ENCODE measurements at regions not wholly inside any gene's neighbourhood (a gene's known extent, or its start where the extent isn't known, plus 50 kb on each side); places are given as distances from the start of the nearest gene placed in this dataset.
A peak's percentile ranks its signal among the peaks of the same experiment; 100 is the strongest.

DNA sequence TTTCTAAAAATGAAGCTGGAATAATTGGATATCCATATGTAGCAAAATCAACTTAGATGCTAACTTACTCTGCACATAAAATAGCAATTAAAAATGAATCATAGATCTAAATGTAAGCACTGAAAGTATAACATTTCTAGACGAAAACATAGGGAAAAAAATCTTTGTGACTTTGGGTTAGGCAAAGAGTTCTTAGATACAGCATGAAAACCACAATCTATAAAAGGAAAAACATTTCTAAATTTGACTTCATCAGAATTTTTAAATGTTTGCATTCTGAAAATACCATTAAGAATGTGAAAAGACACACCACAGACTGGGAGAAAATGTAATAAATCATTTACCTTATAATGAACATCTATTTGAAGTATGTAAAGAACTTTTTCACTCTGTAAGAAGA, 128.8 kb downstream of the APIP start:
- H3K4me1 ChIP-seq (ENCODE audit: control insufficient read depth, insufficient read depth, low read length): peaks cover 7% of the 10 kb centered on the region; the same call in 1 of the 2 replicates
- H3K4me2 ChIP-seq (ENCODE audit: low read depth, low read length): peak overlapping the region; percentile 65
- H3K79me1 ChIP-seq (ENCODE audit: low read depth in 1 of 2, low read length in 2 of 2): no peaks in the 10 kb centered on the region
- in situ Hi-C loops (cut with MboI; ENCODE audit: low sequenced_read_pairs): no loop called here
- no peak overlapping the region for H4K8ac ChIP-seq (ENCODE audit: low read depth in 2 of 2, low read length in 2 of 2)
- no peak overlapping the region for H2AFZ ChIP-seq (replicated peaks; ENCODE audit: low read length, poor library complexity)
- peak overlapping the region; percentile 94; the same call in 1 of the 2 replicates for H2BK20ac ChIP-seq (ENCODE audit: low read depth, low read length)
- no peak overlapping the region for H3K4me3 ChIP-seq (ENCODE audit: insufficient read depth, low read depth, low read length)
- H3K56ac ChIP-seq (ENCODE audit: extremely low read depth, insufficient read depth, low read length): no peak overlapping the region
- no peak for TF ChIP-seq FOS (IDR thresholded peaks at IDR 0.05; ENCODE audit: low read depth, low read length)
- TF ChIP-seq CHD1 (IDR thresholded peaks at IDR 0.05; ENCODE audit: low read depth, low read length): no peak
- no peak for TF ChIP-seq BHLHE40 (IDR thresholded peaks at IDR 0.05; ENCODE audit: low read depth, low read length)
- TF ChIP-seq NFE2L2 (IDR thresholded peaks at IDR 0.05; ENCODE audit: low read depth, low read length): no peak
- TF ChIP-seq CEBPB (IDR thresholded peaks at IDR 0.05; ENCODE audit: low read depth, low read length): no peak
- no peak for TF ChIP-seq RAD21 (IDR thresholded peaks at IDR 0.05; ENCODE audit: low read length)
- no peak for TF ChIP-seq RFX5 (IDR thresholded peaks at IDR 0.05; ENCODE audit: low read depth, low read length)
- TF ChIP-seq, protein P1, sequence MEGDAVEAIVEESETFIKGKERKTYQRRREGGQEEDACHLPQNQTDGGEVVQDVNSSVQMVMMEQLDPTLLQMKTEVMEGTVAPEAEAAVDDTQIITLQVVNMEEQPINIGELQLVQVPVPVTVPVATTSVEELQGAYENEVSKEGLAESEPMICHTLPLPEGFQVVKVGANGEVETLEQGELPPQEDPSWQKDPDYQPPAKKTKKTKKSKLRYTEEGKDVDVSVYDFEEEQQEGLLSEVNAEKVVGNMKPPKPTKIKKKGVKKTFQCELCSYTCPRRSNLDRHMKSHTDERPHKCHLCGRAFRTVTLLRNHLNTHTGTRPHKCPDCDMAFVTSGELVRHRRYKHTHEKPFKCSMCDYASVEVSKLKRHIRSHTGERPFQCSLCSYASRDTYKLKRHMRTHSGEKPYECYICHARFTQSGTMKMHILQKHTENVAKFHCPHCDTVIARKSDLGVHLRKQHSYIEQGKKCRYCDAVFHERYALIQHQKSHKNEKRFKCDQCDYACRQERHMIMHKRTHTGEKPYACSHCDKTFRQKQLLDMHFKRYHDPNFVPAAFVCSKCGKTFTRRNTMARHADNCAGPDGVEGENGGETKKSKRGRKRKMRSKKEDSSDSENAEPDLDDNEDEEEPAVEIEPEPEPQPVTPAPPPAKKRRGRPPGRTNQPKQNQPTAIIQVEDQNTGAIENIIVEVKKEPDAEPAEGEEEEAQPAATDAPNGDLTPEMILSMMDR (conservative IDR thresholded peaks at IDR 0.05; ENCODE audit: low read depth, low read length): no peak
- TF ChIP-seq RCOR1 (IDR thresholded peaks at IDR 0.05; ENCODE audit: insufficient replicate concordance, low read length): no peak
- TF ChIP-seq POLR2A (IDR thresholded peaks at IDR 0.05; ENCODE audit: low read depth, low read length): no peak
- no peak for TF ChIP-seq MAZ (IDR thresholded peaks at IDR 0.05; ENCODE audit: borderline replicate concordance, low read depth, low read length)
- TF ChIP-seq SMC3 (IDR thresholded peaks at IDR 0.05; ENCODE audit: low read depth, low read length): no peak
- TF ChIP-seq, protein P2, sequence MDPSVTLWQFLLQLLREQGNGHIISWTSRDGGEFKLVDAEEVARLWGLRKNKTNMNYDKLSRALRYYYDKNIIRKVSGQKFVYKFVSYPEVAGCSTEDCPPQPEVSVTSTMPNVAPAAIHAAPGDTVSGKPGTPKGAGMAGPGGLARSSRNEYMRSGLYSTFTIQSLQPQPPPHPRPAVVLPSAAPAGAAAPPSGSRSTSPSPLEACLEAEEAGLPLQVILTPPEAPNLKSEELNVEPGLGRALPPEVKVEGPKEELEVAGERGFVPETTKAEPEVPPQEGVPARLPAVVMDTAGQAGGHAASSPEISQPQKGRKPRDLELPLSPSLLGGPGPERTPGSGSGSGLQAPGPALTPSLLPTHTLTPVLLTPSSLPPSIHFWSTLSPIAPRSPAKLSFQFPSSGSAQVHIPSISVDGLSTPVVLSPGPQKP (IDR thresholded peaks at IDR 0.05; ENCODE audit: borderline replicate concordance, low read depth, low read length): no peak
- no peak for TF ChIP-seq MXI1 (IDR thresholded peaks at IDR 0.05; ENCODE audit: borderline replicate concordance, low read depth, low read length)
- no peak for TF ChIP-seq MAFK (IDR thresholded peaks at IDR 0.05; ENCODE audit: low read depth, low read length)
- TF ChIP-seq, protein P3, sequence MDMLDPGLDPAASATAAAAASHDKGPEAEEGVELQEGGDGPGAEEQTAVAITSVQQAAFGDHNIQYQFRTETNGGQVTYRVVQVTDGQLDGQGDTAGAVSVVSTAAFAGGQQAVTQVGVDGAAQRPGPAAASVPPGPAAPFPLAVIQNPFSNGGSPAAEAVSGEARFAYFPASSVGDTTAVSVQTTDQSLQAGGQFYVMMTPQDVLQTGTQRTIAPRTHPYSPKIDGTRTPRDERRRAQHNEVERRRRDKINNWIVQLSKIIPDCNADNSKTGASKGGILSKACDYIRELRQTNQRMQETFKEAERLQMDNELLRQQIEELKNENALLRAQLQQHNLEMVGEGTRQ (IDR thresholded peaks at IDR 0.05; ENCODE audit: low read depth, low read length): no peak
- dilution Hi-C loops (cut with HindIII; ENCODE audit: low sequenced_read_pairs, unreplicated experiment): no loop called here
- peak overlapping the region; percentile 86; the same call in 1 of the 2 replicates for H2BK120ac ChIP-seq (ENCODE audit: low read depth, low read length)
- H2BK15ac ChIP-seq (ENCODE audit: low read depth, low read length): no peak overlapping the region
- no peaks in the 10 kb centered on the region for H3K36me3 ChIP-seq (ENCODE audit: control insufficient read depth, insufficient read depth, low read length)
- H2AK9ac ChIP-seq (replicated peaks; ENCODE audit: low read depth, low read length, poor library complexity): no peak overlapping the region
- H3K23ac ChIP-seq (ENCODE audit: low read depth, low read length): no peak overlapping the region
- peak; percentile 63 for ATAC-seq (ENCODE audit: low read depth)
- peaks cover 4% of the 10 kb centered on the region; the same call in 1 of the 2 replicates for H3K9me1 ChIP-seq (ENCODE audit: insufficient read depth, low read length)
- no peak overlapping the region for H3K9ac ChIP-seq (ENCODE audit: low read depth, low read length)
- no peak overlapping the region; the same call in 1 of the 2 replicates for H3K4ac ChIP-seq (ENCODE audit: low read depth, low read length)
- H3K27ac ChIP-seq (ENCODE audit: insufficient read depth, low read length): no peak overlapping the region
- no peak overlapping the region for H3K14ac ChIP-seq (replicated peaks; ENCODE audit: low read depth, low read length)
- H3K9me3 ChIP-seq (ENCODE audit: control insufficient read depth, insufficient read depth, low read length): peaks cover 5% of the 10 kb centered on the region; the same call in 1 of the 2 replicates
- no peak overlapping the region for H3K18ac ChIP-seq (ENCODE audit: low read depth, low read length)
- H3K27me3 ChIP-seq (ENCODE audit: control insufficient read depth, insufficient read depth, low read length): no peaks in the 10 kb centered on the region
- no CpG with 5 or more reads among the region's 1 CpG for WGBS, 2 experiments (ENCODE audit: extremely low coverage in 2 of 2, insufficient read length in 1 of 2)
- CTCF ChIA-PET: no interaction called here
- POLR2A ChIA-PET (ENCODE audit: unreplicated experiment): no interaction called here
- H4K91ac ChIP-seq (ENCODE audit: insufficient read depth, low read depth, low read length): no peak overlapping the region
- peak; percentile 32 for DNase-seq
- intact Hi-C loops (cut with micrococcal nuclease): no loop called here
- peak overlapping the region; percentile 84 for H2BK5ac ChIP-seq (ENCODE audit: low read depth, low read length, poor library complexity, severe bottlenecking)
- H4K5ac ChIP-seq (ENCODE audit: low read depth, low read length): no peak overlapping the region
- BruUV-seq (replicated peaks): no TSS peak
- no peak overlapping the region for H2AK5ac ChIP-seq (ENCODE audit: low read depth, low read length)
- no peaks in the 10 kb centered on the region for H4K20me1 ChIP-seq (ENCODE audit: insufficient read depth, low read length)
